ENCODE measurements at regions not wholly inside any gene's neighbourhood (a gene's known extent, or its start where the extent isn't known, plus 50 kb on each side); places are given as distances from the start of the nearest gene placed in this dataset.

DNA sequence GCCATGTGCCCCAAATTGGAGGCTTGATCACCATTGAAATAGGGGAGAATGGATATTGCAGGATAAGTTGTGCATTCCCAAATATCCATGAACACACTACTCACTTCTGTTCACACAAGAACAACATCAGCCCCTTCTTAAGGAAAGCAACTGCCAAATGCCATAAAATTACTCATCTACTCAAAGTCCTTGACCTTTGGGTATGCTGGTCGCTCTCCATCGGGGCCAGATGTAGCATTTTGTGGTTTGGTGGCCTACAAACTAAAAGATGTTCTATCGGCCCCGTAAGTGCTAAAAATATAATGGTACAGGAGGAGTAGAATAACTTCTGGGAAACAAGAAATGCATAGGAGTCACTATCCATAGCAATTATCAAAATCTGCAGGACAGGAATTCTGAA, 362.6 kb downstream of the AEBP2 start:
- ChIA-PET POLR2A (no interaction called here), CTCF (no interaction called here)
- DNase-seq (ENCODE audit: extremely low spot score): no peak
- TF ChIP-seq HDGF (IDR thresholded peaks at IDR 0.05; ENCODE audit: borderline replicate concordance) (no peak), L3MBTL2 (conservative IDR thresholded peaks at IDR 0.05) (no peak), SUZ12 (IDR thresholded peaks at IDR 0.05) (no peak), NFRKB (IDR thresholded peaks at IDR 0.05) (no peak), ELF4 (IDR thresholded peaks at IDR 0.05) (no peak), ZNF384 (IDR thresholded peaks at IDR 0.05) (no peak), BHLHE40 (IDR thresholded peaks at IDR 0.05; ENCODE audit: borderline replicate concordance) (no peak), LEF1 (IDR thresholded peaks at IDR 0.05; ENCODE audit: borderline replicate concordance) (no peak), FOXM1 (IDR thresholded peaks at IDR 0.05; ENCODE audit: borderline replicate concordance) (no peak), SP1 (IDR thresholded peaks at IDR 0.05) (no peak), CTBP1 (IDR thresholded peaks at IDR 0.05; ENCODE audit: borderline replicate concordance) (no peak), FOXK2 (IDR thresholded peaks at IDR 0.05) (no peak), TARDBP (IDR thresholded peaks at IDR 0.05) (no peak), FOXA1 (IDR thresholded peaks at IDR 0.05) (no peak), ARNT (IDR thresholded peaks at IDR 0.05) (no peak)

DNA sequence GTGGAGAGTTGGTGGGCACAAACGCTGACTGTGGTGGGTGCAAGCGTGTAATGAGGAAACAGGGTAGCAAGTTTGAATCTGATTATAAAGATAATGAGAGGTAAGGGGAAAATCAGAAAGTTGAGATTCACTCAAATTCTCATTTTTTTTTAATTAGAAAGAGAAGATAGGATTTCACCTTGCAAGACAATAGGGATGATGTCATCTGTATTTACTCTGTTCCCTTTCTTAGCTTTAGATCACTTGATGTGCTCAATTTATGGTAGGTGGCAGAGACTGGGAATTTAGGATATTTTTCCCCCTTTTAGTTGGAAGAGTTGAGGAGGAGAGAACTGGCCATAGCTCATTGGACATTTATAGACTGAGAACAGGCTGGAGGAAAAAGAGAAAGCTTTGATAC, 363.6 kb downstream of the AEBP2 start:
- DNase-seq (ENCODE audit: extremely low spot score): no peak
- CTCF ChIA-PET: no interaction called here
- TF ChIP-seq ELF4 (IDR thresholded peaks at IDR 0.05) (no peak), SUZ12 (IDR thresholded peaks at IDR 0.05) (no peak), FOXM1 (IDR thresholded peaks at IDR 0.05; ENCODE audit: borderline replicate concordance) (no peak), ARNT (IDR thresholded peaks at IDR 0.05) (no peak), FOXA1 (IDR thresholded peaks at IDR 0.05) (no peak), L3MBTL2 (conservative IDR thresholded peaks at IDR 0.05) (no peak), HDGF (IDR thresholded peaks at IDR 0.05; ENCODE audit: borderline replicate concordance) (no peak), LEF1 (IDR thresholded peaks at IDR 0.05; ENCODE audit: borderline replicate concordance) (no peak), CTBP1 (IDR thresholded peaks at IDR 0.05; ENCODE audit: borderline replicate concordance) (no peak), NFRKB (IDR thresholded peaks at IDR 0.05) (no peak), ZNF384 (IDR thresholded peaks at IDR 0.05) (no peak), TARDBP (IDR thresholded peaks at IDR 0.05) (no peak), BHLHE40 (IDR thresholded peaks at IDR 0.05; ENCODE audit: borderline replicate concordance) (no peak), SP1 (IDR thresholded peaks at IDR 0.05) (no peak), FOXK2 (IDR thresholded peaks at IDR 0.05) (no peak)
- TF ChIP-seq, protein P1, sequence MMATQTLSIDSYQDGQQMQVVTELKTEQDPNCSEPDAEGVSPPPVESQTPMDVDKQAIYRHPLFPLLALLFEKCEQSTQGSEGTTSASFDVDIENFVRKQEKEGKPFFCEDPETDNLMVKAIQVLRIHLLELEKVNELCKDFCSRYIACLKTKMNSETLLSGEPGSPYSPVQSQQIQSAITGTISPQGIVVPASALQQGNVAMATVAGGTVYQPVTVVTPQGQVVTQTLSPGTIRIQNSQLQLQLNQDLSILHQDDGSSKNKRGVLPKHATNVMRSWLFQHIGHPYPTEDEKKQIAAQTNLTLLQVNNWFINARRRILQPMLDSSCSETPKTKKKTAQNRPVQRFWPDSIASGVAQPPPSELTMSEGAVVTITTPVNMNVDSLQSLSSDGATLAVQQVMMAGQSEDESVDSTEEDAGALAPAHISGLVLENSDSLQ (IDR thresholded peaks at IDR 0.05): no peak
- POLR2A ChIA-PET: no interaction called here

DNA sequence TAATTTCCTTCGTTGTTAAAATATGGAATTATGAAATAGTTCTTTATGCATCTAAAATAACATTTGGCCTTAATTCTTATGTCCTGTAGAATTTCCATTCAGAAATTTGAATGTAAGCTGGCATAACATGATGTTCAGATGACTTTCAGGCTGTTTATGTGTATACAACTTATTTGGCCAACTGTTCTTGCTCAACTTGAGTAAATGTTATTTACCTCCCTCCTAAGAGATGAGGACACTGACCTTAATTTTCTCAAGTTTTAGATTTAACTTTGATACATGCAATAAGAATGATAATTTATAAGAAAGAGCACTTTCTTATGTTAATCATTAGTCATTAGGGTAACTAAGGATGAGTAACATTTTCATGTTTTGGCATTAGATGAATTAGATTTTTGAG, 365.4 kb downstream of the AEBP2 start:
- ChIA-PET CTCF (no interaction called here), POLR2A (no interaction called here)
- DNase-seq (ENCODE audit: extremely low spot score): no peak
- TF ChIP-seq SP1 (IDR thresholded peaks at IDR 0.05) (no peak), SUZ12 (IDR thresholded peaks at IDR 0.05) (no peak), ZNF384 (IDR thresholded peaks at IDR 0.05) (no peak), LEF1 (IDR thresholded peaks at IDR 0.05; ENCODE audit: borderline replicate concordance) (no peak), FOXA1 (IDR thresholded peaks at IDR 0.05) (no peak), CTBP1 (IDR thresholded peaks at IDR 0.05; ENCODE audit: borderline replicate concordance) (no peak), ARNT (IDR thresholded peaks at IDR 0.05) (no peak), HDGF (IDR thresholded peaks at IDR 0.05; ENCODE audit: borderline replicate concordance) (no peak), BHLHE40 (IDR thresholded peaks at IDR 0.05; ENCODE audit: borderline replicate concordance) (no peak), NFRKB (IDR thresholded peaks at IDR 0.05) (no peak), L3MBTL2 (conservative IDR thresholded peaks at IDR 0.05) (no peak), FOXM1 (IDR thresholded peaks at IDR 0.05; ENCODE audit: borderline replicate concordance) (no peak), ELF4 (IDR thresholded peaks at IDR 0.05) (no peak), TARDBP (IDR thresholded peaks at IDR 0.05) (no peak)

DNA sequence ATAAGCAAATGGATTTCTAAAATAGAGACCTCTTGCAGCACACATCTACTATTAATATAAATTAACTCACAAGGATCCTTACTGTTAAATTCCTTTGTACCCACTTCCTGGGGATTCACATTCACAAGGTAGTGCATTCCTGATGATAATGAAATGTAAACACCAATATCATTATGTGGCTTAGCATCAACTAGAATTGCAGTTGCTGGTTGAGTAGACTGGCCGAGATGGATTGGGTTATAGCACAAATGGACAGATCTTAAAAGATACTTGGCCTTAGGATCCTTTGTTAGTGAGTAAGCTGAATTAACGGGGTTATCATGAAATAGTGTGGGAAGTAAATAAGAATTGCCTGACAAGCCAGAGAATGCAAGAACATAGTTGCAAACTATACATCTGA, 369.1 kb downstream of the AEBP2 start:
- POLR2A ChIA-PET: no interaction called here
- DNase-seq (ENCODE audit: extremely low spot score): no peak
- TF ChIP-seq SP1 (IDR thresholded peaks at IDR 0.05) (no peak), NFRKB (IDR thresholded peaks at IDR 0.05) (no peak), HDGF (IDR thresholded peaks at IDR 0.05; ENCODE audit: borderline replicate concordance) (no peak), L3MBTL2 (conservative IDR thresholded peaks at IDR 0.05) (no peak)
- CTCF ChIA-PET: no interaction called here

DNA sequence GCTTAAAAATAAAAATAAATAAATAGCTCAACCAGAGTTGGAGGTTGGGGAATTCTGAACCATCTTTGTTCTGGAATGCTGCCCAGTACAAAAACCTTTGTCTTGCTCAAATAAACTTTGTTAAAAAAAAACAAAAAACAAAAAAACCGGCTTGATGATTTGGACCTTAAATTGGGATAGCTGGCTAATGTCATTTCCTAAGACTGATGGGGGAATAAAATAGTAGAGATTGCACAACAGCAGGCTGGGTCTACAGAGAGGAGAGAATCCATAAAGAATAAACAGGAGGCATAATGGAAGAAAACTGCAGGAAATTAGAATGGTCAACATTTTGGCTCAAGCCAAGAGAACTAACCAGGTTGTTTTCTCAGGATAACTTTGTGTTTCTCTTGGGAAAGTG, 370.9 kb downstream of the AEBP2 start:
- no peak for DNase-seq (ENCODE audit: extremely low spot score)

DNA sequence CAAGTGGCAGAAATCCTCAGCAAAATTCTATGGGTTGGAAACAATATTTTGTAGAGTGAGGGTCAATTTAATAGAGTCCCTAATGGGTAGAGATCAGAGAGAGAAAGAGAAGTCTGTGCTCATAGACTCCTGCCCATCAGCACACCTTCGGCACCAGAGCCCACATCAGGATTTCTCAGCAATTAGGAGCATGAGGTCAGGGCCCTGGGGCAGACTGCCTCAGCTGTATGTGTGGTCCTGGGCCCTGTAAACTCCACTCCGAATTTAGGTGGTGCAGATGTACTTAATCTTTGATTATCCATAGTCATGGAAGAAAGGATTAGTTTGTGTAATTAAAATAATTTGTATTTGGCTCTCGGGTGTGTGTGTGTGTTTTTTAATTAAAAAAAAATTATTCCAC, 372.6 kb downstream of the AEBP2 start:
- ChIA-PET CTCF (no interaction called here), POLR2A (no interaction called here)
- TF ChIP-seq TARDBP (IDR thresholded peaks at IDR 0.05): no peak
- no peak for TF ChIP-seq SUZ12 (IDR thresholded peaks at IDR 0.05)
- TF ChIP-seq, protein P1 (IDR thresholded peaks at IDR 0.05): no peak
- TF ChIP-seq LEF1 (IDR thresholded peaks at IDR 0.05; ENCODE audit: borderline replicate concordance): no peak
- no peak for TF ChIP-seq NFRKB (IDR thresholded peaks at IDR 0.05)
- DNase-seq (ENCODE audit: extremely low spot score): no peak

More for the DNA sequence above, 370.9 kb downstream of the AEBP2 start:
- POLR2A ChIA-PET: no interaction called here
- TF ChIP-seq FOXK2 (IDR thresholded peaks at IDR 0.05) (no peak), HDGF (IDR thresholded peaks at IDR 0.05; ENCODE audit: borderline replicate concordance) (no peak), ARNT (IDR thresholded peaks at IDR 0.05) (no peak), FOXA1 (IDR thresholded peaks at IDR 0.05) (no peak), SP1 (IDR thresholded peaks at IDR 0.05) (no peak), L3MBTL2 (conservative IDR thresholded peaks at IDR 0.05) (no peak), SUZ12 (IDR thresholded peaks at IDR 0.05) (no peak), BHLHE40 (IDR thresholded peaks at IDR 0.05; ENCODE audit: borderline replicate concordance) (no peak), FOXM1 (IDR thresholded peaks at IDR 0.05; ENCODE audit: borderline replicate concordance) (no peak)
- TF ChIP-seq, protein P1 (IDR thresholded peaks at IDR 0.05): no peak
- CTCF ChIA-PET: no interaction called here

Data from HEK293T (cell line).